ENCODE measurements at regions not wholly inside any gene's neighbourhood (a gene's known extent, or its start where the extent isn't known, plus 50 kb on each side); places are given as distances from the start of the nearest gene placed in this dataset.

DNA sequence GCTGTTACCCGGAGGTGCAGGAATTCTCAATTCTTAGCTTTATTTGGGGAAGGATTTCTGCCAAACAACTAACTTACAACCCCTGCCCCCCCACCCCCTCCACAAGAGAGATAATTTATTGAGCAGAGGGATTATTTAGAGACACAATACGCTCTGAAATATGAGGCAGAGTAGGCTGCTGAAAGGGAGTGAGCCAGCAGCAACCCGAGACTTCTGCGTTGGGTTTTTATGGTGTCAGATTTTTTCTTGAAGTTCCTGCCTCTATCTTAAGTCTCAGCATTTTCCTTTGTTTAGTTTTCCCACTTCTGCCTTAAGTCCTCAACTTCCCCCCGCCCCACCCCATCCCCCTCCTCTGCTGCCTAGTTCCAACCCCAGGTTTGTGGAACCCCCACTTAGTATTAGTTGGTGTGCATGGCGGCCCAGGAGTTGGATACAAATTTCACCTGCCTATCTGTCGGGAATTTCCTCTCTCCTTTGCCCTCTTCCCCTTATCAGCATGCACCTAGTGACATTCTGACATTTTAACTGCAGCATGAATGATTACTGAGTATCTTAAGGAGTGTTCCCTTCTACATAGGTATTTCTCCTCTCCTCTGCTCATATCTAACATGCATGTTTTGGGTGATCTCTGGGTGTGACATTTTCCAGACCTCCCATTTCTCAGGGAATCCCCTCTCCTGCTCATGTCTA lies 1635.9 kb upstream of the LRRTM1 start:
- no peak for DNase-seq (ENCODE audit: low read depth)

DNA sequence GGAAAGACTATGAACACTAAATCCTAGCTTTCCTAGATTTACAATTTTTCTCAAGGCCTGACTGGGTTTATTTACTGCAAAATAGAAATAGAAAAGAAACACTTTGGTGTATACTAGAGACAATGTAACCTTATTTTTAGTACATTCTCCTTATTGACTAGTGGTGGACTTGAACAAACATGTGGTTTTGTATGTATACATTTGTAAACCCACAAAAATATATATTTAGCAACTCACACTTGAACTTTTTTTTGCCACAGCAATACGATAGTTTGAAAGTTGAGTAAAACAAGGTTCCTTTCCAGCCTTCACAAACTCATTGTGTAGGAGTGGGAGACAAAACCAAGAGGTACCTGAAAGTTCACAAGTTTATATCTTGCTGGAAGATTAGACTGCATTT lies 1633.4 kb upstream of the LRRTM1 start:
- no peak for DNase-seq (ENCODE audit: low read depth)

DNA sequence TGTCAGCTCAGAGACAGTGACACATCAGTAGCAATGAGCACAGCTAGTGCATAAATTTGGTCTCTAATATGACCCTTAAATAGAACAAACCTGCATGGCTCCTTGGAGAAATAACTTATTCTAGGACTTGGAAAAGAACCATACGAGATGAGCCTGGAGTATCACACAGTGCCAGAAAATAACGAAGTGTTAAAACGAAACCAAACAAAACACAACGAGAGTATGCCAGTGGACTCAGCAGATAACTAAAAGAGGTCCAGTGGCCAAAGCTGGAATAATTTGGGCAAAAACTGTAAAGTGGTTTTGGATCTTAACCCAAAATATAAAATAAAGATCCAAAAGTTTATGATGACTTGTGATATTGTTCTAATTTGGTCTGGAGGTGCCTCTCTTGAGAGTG lies 1599.0 kb upstream of the LRRTM1 start:
- no peak for DNase-seq (ENCODE audit: low read depth)

DNA sequence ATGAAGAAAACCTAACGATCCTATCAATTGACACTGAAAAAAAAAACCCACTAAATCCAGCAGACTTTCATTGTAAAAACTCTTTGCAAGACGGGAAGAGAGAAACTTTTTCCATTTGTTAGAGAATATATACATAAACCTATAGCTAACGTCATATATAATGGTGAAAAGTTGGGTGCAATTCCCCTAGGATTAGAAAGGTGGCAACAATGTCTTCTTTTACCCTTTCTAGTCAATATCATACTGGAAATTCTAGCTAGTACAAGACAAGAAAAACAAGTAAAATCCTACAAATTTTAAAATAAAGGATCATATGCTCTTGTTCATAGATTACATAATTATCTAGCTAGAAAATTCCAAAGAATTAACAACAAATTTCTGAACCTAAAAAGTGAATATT lies 1596.5 kb upstream of the LRRTM1 start:
- no peak for DNase-seq (ENCODE audit: low read depth)

DNA sequence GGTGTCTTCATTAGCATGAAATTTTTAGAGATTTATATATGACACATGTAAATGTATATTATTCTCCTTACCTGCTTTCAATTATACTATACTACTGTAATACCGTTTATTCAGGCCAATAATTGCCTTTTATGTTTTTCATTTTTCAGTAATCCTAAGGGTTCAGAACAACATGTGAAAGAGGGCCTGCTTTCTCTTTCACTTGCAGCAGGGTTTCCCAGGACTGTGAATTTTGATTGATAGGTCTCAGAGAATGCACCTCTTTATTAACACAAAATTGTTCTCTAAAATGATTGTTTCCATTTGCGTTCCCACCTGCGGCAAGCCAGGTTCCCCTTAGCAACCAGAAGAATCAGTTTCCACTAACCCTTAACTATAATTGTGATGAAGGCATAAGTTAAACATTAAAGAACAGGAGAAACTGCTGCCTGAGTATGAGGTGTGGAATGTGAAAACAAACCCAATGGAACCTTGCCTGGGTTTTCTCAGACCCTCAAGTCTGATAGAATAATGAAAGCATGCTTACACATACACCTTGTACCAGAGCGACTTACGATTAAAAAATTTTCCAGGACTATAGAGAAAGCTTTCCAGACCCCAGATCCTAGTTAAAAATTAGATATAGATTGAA lies 1591.2 kb upstream of the LRRTM1 start:
- no peak for DNase-seq (ENCODE audit: low read depth)

DNA sequence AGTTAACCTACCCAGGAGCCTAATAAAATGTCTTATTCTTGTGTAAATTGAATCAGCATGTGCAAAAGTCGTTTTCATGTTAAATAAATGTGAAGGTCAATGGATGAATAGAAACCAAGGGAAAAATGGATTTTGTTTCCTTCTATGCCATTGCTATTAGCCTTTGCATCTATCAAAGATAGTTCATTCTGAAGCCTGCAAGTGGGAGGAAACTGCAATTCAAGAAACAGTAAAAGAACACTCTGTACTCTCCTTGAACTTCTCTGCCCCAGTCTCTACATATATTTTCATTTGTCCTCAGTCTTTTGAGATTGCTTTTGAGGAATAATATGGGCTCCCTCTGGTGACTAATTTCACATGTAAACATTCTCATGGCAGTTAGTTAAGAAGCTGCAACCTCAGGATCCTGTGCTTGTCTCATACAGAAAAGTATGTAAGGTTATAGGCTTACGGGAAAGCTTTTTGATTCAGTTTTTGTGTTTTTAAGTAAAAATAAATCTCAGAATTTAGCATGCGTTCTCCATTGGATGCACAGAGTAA lies 1590.0 kb upstream of the LRRTM1 start:
- DNase-seq (ENCODE audit: low read depth): no peak

DNA sequence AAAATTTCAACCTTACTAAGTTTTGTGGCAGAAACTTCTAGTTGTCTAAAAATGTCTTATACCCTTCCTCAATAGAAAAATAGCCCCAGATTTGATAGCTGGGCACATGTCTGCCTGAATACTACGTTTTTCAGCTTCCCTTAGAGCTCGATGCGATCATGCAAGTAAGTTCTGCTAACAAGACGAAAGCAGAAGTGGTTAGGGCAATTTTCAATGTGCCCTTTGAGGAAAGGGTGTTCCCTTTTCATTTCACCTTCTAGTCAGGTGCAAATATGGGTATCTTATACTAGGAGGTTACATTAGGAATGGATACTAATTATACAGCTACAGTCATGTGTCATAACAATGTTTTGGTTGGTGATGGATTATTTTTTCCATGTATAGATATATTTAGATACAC lies 1572.1 kb upstream of the LRRTM1 start:
- DNase-seq (ENCODE audit: low read depth): no peak

DNA sequence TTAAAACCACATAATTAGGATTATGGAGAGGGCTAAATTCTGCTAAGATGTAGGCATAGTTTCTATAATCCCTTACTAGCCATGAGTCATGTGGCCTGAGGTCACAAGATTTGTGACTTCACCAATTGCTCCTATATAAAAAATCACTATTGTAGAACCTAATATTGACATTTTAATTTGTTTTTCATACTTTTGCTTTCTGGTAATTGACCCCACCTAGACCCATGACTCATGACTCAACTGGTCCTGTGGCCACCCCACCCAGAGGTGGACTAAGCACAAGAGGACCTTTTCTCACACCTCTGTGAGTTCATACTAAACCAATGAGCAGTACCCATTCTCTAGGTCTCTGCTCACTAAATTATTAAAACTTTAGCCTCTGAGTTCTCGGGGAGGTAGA lies 1567.5 kb upstream of the LRRTM1 start:
- DNase-seq (ENCODE audit: low read depth): no peak

DNA sequence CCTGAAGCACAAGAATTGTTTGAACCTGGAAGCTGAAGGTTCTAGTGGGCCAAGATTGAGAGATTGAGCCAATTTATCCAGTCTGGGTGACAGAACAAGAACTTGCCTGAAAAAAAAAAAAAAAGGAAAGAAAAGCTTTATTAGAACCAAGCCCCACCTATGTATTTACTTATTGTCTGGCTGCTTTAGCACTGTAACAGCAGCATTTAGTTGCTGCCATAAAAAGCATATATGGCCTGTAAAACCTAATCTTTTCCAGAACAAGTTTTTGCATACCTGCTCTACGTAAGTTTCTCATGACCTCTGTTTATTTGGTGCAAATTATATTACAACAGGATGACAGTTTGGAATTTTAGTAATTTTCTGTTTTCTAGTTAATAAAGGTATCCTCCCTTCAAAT lies 1565.6 kb upstream of the LRRTM1 start:
- DNase-seq (ENCODE audit: low read depth): no peak

DNA sequence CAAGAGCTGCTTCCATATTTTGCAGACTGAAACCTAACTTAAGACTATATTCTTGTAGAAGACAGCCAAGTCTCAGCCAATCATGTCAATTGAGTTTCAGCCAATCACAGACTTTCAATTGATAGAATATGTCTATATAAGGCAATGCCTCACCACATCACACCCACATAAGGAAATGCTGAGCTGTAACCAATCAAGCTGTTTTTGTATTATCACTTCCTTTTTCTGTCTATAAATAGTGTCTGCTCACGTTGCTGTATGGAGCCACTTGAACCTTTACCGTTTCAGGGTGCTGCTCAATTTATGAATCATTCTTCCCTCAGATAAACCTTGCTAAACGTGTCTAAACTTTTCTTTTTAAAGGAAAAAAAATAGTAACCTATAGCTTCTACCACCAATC lies 1554.4 kb upstream of the LRRTM1 start:
- DNase-seq (ENCODE audit: low read depth): no peak

DNA sequence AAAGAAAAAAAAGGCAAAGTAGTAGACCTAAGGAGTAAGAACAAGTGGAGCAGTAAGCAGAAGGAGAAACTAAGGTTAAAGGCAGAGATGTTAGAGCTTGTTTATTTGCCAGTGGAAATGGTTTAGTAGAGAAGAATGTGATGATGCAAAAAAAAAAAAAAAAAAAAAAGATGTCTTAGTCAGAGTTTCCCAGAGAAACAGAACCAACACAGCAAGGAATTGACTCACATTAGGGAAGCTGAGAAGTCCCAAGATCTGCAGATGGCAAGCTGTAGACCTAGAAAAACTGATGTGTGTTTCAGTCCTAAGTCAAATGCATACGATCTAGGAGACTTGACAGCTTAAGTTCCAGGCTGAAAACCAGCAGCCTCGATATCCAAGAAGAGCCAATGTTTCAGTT lies 1548.8 kb upstream of the LRRTM1 start:
- DNase-seq (ENCODE audit: low read depth): no peak

DNA sequence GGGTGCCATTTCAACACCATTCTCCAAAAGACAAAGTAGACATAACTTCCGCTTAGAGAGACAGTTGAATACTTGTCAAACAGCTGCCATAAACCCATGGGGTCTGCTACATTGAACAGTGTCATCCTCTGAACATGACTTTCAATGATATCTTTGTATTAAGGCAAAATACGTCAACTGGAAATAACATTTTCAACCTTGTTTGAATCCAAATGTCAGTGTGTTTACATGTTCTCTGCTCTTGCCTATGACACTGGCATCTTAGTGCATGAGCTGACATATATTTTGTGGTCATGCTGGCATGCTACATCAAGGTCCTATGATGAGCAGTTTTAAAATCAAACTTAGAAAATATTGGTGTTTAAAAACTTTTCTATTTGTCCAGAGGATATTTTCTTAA lies 1548.1 kb upstream of the LRRTM1 start:
- DNase-seq (ENCODE audit: low read depth): no peak

DNA sequence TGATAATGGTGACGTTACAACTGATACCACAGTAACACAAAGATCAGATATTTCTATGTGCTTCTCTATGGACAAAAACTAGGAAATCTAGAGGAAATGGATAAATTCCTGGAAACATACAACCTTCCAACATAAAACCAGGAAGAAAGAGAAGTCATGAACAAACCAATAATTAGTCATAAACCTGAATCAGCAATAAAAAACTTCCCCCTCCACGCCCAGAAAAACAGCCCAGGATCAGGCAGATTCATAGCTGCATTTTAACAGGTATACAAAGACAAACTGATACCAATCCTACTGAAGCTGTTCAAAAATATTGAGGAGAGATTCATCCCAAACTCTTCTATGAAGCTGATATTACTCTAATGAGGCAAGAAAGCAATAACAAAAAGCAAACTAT lies 1535.2 kb upstream of the LRRTM1 start:
- DNase-seq (ENCODE audit: low read depth): no peak

DNA sequence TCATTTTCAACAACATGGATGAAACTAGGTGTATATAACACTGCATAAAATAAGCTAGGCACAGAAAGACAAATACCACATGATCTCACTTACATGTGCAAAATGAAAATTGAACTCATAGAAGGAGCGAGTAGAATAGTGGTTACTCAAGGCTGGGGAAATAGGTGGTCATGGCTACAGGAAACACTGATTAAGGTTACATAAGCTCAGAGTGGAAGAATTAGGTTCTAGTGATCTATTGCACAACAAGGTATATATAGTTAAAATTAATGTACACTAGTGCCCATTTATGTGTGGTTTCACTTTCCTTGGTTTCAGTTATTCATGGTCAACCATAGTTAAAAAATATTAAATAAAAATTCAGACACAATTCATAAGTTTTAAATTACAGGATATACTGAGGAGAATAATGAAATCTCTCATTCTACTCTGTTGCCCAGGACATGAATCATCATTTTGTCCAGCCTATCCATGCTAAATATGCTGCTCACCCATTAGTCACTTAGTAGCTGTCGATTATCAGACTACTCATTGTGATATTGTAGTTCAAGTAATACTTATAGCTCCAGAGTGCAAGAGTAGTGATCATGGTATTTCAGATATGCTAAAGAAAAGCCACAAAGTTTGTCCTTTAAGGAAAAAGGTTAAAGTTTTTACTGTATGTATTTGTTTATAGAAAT lies 1530.9 kb upstream of the LRRTM1 start:
- no peak for DNase-seq (ENCODE audit: low read depth)

DNA sequence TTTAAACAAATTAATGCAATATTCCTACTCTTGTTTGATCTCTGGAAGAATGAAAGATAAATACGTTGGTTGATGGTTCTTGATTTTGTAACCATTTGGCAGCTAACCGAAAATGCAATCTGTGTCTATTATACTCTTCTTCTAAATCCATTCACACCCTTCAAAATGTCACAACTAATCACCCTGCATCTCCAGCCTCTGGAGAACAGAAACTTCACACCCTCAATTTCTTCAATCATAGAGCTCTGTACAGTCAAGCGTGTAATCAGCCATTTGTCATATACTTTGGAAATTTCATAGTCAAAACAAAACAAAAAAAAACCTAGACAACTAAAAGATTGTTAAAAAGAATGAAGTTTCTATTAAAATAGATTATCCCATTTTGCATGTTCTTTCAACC lies 1482.3 kb upstream of the LRRTM1 start:
- no peak for DNase-seq (ENCODE audit: low read depth)

DNA sequence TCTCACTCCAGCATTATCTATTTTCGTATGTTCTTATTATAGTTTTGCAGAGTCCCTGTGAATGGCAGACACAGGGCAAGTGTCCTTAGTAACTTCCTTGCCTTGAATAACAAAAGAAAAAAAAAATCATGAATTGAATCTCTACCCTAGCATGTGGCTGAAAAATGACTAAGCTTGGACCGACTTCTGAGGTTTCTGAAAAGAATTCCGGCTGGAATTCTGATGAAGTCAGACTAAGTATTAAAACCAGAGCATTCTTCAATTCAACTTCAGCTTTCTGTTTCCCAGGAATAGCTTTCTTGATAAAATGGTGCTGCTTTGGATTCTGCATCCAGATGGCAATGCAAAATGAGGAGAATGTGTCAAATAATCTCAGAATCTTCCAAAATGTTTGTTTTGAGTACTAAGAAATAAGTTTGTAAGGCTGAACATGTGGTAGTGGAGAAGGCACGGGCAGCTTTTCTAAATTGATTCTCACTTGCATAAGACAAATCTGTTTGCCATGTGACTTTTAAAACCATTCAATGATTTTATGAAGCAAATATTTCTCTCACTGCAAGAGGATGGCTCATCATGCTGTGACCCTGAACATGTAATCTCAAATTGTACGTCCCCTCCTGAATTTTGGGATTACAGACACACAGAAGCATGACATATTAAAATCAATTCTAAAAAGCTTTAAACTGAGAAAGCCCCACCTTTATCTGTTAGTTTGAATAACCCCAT lies 1462.8 kb upstream of the LRRTM1 start:
- DNase-seq (ENCODE audit: low read depth): no peak

DNA sequence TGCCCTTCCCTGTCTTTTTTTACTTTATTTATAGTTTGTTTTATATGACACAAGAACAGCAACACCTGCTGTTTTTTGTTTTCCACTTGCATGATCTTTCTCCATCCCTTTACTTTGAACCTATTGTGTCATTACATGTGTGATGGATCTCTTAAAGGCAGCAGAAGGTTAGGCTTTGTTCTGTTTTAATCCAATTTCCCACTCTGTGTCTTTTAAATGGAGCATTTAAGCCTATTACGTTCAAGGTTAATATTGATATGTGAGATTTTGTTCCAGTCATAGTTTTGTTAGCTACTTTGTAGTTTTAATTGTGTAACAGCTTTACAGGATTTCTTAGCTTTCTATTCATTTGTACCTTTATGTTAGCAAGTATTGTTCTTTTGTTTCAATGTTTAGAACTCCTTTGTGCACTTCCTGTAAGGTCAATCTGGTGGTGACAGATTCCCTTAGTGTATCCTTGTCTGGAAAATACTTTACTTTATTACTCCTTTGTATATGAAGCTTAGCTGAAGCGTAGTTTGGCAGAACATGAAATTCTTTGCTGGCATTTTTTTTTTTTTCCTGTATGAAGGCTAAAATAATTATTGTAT lies 1443.0 kb upstream of the LRRTM1 start:
- no peak for DNase-seq (ENCODE audit: low read depth)

DNA sequence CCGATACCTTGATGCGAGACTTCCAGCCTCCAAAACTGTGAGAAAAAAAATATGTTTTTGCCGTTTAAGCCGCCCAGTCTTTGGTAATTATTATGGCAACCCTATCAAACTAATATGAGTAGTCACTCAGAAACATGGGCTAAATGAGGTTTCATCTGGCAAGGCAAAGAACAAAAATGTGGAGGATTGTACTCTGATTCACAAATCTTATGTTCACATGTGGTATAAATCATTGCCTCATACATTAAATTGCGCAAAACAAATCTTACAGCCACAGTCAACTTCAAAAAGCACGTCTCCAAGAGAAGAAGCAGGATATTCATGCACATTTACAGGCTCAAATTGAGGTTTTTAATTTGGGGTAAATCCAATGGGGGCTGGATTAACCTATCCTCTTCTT lies 1435.4 kb upstream of the LRRTM1 start:
- no peak for DNase-seq (ENCODE audit: low read depth)

DNA sequence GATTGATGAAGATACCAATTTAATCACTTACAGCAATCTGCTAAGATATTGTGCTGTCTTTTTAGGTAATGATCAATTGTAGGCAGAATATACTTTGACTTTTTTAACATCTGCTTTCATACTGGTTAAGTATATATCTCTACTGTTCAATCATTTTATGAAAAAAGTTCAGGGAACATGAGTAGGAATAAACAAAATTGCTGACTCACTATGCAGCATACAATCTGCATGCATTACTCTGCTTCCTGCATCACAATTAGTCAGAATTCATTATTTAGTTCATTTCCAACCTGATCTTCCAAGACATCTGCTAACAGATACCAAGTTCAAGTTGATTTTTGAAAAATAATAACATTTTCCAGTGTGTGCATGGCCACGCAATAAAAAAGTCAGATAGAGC lies 1430.4 kb upstream of the LRRTM1 start:
- DNase-seq (ENCODE audit: low read depth): no peak

DNA sequence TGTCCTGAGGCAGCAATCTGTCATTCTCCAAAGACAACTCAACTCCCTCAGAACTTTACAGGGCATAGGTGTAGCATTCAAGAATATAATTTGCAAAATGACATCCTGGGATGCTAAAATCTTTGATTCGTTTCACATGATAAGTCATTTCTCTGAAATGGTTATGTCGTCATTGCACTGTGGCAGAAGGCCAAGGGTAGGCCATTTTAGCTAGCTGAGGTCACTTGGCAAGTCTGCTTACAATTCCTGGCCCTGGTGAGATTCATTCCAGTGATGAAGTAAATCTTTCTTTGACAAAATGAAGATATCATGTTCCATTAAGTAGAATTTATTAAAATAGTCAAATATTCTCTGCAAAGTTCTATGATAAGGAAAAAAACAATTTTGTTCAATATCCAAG lies 1410.3 kb upstream of the LRRTM1 start:
- DNase-seq (ENCODE audit: low read depth): no peak

DNA sequence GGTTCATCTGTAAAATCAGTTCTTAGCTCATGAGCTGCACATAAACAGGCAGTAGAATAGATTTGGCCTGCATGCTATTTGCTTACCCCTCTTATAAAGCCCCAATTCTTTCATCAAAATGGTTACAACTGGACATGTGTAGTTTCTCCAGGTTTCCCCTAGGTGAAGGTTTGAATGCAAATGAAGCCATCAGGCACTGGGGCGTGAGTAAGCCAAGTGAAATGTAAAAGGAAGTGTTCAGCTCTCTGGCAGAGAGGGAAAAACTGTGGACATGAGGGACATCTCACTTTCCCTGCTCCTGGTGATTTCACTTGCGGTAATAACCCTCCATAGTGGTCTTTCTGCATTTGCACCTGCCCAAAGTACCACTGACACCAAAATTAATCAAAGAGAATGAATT lies 1402.3 kb upstream of the LRRTM1 start:
- DNase-seq (ENCODE audit: low read depth): no peak

DNA sequence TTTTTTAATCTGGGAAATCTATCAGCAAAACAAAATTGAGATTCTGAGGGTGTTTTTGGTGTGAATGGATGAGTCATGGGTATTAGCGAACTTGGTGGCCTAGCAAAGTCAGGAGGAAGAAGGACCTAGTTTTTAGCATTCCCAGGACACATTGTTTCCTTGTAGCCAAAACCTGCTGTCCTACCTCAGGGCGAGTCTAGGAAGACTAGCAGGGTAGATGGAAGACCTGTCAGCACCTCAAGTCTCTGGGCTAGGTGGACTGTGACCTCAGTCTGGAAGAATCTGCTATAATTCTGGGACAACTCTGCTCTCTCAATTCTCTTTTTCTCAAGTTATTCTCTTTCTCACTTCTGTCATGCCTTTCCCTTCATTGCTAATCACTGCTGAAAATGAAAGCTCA lies 1399.3 kb upstream of the LRRTM1 start:
- no peak for DNase-seq (ENCODE audit: low read depth)
